BE2C (cell line): ENCODE measurements at regions not wholly inside any gene's neighbourhood (a gene's known extent, or its start where the extent isn't known, plus 50 kb on each side); places are given as distances from the start of the nearest gene placed in this dataset.

Experiments
- DNase-seq: peaks from one replicate; pipeline ENCODE4 v3.0.0-alpha.2; 2020
- H3K27me3 ChIP-seq: fragments of 250-450 bp; sonication (Bioruptor Pico); 2 replicates; pipeline ENCODE4 v1.5.1; 2020; ENCODE audit warnings: mild to moderate bottlenecking
- H3K36me3 ChIP-seq: fragments of 250-450 bp; sonication (Bioruptor Pico); 2 replicates; pipeline ENCODE4 v1.5.1; 2020; ENCODE audit warnings: mild to moderate bottlenecking
- H3K4me1 ChIP-seq: fragments of 250-450 bp; sonication (Bioruptor Pico); 2 replicates; pipeline ENCODE4 v1.5.1; 2020
- H3K4me3 ChIP-seq: 2 replicates; pipeline ENCODE4 v1.5.1; 2011; ENCODE audit warnings: low read depth, low read length
- H3K9me3 ChIP-seq: fragments of 250-450 bp; sonication (Bioruptor Pico); 2 replicates; pipeline ENCODE4 v1.5.1; 2020
- TF ChIP-seq, protein P1 (sequence below): IDR thresholded peaks from 2 replicates; pipeline ENCODE4 v1.5.1; 2012; ENCODE audit warnings: mild to moderate bottlenecking, low read depth, low read length

DNA sequence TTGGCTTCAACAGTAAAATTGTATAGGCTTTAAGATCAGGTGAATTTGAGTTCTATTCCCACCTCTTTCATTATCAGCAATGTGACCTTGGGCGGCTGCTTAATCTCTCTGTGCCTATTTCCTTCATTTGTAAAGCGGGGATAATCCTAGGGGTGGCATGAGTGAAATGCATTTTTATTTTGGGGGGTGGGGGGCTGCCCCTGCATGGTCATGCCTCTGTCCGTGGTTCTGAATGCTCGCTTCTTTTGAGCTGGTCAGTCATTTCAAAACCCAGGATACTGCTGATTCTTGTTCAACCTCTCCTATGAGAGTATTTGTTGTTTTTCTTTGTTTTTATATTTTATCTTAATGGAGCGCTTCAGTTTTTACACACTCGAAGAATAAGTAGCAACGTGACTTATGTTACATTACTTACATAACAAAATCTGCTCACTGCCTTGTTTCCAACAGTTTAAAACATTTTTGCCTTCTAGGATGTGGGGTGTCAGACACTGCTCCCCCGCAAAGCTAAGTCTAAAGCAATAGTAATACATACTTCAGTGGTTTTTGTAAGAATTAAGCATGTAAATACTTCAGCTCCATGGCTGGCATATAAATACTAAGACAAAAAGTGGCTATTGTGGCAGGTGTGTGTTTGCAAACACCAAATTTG, 152.6 kb upstream of the PELI1 start:
- DNase-seq, result no peak
- no peaks in the 10 kb centered on the region for H3K4me1 ChIP-seq
- TF ChIP-seq, protein P1, sequence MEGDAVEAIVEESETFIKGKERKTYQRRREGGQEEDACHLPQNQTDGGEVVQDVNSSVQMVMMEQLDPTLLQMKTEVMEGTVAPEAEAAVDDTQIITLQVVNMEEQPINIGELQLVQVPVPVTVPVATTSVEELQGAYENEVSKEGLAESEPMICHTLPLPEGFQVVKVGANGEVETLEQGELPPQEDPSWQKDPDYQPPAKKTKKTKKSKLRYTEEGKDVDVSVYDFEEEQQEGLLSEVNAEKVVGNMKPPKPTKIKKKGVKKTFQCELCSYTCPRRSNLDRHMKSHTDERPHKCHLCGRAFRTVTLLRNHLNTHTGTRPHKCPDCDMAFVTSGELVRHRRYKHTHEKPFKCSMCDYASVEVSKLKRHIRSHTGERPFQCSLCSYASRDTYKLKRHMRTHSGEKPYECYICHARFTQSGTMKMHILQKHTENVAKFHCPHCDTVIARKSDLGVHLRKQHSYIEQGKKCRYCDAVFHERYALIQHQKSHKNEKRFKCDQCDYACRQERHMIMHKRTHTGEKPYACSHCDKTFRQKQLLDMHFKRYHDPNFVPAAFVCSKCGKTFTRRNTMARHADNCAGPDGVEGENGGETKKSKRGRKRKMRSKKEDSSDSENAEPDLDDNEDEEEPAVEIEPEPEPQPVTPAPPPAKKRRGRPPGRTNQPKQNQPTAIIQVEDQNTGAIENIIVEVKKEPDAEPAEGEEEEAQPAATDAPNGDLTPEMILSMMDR, result no peak

DNA sequence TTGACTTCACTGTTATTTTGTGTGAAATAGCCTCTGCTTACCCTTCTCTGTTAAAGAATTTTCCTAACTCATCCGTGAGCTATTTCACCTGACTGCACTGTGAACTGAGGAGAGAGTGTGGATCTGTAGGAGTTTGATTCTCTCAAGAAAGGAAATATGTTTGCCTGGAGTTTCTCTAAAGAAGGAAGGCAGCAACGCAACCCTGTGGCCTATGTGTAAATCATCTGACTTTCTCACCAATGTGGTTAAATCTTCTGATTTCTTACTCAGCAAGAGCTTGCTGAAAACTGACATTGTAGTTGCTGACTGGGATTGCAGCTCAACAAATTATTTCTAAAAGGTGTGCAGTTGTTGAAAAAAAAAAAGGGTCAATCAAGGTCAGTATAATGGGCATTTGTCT, 153.9 kb upstream of the PELI1 start:
- no peaks in the 10 kb centered on the region for H3K27me3 ChIP-seq
- no peak overlapping the region for H3K4me3 ChIP-seq
- TF ChIP-seq, protein P1, result no peak
- DNase-seq, result no peak
- H3K36me3 ChIP-seq, result no peaks in the 10 kb centered on the region
- no peaks in the 10 kb centered on the region for H3K4me1 ChIP-seq
- H3K9me3 ChIP-seq, result no peaks in the 10 kb centered on the region

More for the DNA sequence above, 152.6 kb upstream of the PELI1 start:
- no peak overlapping the region for H3K4me3 ChIP-seq
- no peaks in the 10 kb centered on the region for H3K9me3 ChIP-seq
- no peaks in the 10 kb centered on the region for H3K36me3 ChIP-seq
- no peaks in the 10 kb centered on the region for H3K27me3 ChIP-seq

DNA sequence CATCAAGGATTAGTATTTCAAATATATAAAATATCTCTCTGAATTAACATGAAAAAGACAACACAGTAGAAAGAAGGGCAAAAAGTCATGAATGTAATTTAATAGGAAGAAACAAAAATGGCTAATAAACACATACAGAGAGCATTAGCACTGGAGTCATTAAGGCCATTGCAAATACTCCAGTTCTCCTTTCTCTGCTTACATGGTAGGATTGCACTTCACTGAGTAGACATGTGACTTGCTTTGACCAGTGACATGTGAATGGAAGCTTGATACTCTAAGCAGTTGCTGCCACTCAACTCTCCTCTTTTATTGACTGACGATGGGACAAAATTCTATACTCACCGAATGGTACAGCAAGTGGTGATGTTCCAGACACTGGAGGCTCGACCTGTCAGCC, 153.9 kb upstream of the LGALSL start:
- Histone ChIP-seq H3K36me3 (no peaks in the 10 kb centered on the region), H3K27me3 (no peaks in the 10 kb centered on the region), H3K4me1 (no peaks in the 10 kb centered on the region), H3K9me3 (no peaks in the 10 kb centered on the region), H3K4me3 (no peak overlapping the region)
- no peak for DNase-seq
- TF ChIP-seq, protein P1, result no peak

DNA sequence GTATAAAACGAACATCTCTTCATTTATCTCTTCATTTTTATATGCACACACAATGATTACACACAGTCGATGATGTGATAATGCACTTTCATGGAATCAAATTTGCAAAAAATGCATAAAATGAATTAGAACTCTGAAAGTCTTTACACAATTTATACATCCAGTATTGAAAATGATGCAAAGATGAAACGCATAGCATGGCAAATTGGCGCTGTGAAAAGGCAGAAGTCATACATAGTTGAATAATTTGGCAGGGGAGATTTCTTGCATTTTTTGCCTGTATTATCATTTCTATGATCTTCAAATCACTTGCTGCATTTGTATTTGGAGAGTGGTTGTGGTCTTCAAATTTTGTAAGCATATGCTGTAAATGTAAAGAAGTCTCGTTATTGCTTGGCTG, 150.7 kb upstream of the LGALSL start:
- Histone ChIP-seq H3K27me3 (no peaks in the 10 kb centered on the region), H3K4me1 (no peaks in the 10 kb centered on the region), H3K4me3 (no peak overlapping the region), H3K9me3 (no peaks in the 10 kb centered on the region), H3K36me3 (no peaks in the 10 kb centered on the region)
- TF ChIP-seq, protein P1, result no peak
- DNase-seq, result no peak

DNA sequence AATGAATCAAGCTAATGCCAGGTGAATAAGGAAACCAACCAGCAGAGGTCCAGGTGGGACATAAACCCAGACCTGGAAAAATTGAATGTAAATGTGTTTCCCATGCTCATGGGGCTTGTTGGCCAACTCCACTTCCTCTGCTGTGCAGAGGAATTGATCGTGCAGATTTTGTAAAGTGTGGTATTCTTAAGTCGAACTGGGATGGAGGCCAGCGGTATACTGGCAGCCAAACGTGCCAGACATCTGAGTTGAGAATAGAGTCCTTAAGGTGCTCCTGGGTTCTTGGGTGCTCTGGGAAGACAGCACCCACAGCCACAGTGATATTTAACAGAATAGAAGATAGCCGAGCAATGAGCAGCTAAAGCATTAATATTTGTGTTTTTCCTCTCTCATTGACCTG, 146.5 kb upstream of the LGALSL start:
- H3K4me3 ChIP-seq, result no peak overlapping the region
- H3K4me1 ChIP-seq, result no peaks in the 10 kb centered on the region
- H3K27me3 ChIP-seq, result no peaks in the 10 kb centered on the region
- H3K36me3 ChIP-seq, result no peaks in the 10 kb centered on the region
- H3K9me3 ChIP-seq, result no peaks in the 10 kb centered on the region
- TF ChIP-seq, protein P1, result no peak
- no peak for DNase-seq

DNA sequence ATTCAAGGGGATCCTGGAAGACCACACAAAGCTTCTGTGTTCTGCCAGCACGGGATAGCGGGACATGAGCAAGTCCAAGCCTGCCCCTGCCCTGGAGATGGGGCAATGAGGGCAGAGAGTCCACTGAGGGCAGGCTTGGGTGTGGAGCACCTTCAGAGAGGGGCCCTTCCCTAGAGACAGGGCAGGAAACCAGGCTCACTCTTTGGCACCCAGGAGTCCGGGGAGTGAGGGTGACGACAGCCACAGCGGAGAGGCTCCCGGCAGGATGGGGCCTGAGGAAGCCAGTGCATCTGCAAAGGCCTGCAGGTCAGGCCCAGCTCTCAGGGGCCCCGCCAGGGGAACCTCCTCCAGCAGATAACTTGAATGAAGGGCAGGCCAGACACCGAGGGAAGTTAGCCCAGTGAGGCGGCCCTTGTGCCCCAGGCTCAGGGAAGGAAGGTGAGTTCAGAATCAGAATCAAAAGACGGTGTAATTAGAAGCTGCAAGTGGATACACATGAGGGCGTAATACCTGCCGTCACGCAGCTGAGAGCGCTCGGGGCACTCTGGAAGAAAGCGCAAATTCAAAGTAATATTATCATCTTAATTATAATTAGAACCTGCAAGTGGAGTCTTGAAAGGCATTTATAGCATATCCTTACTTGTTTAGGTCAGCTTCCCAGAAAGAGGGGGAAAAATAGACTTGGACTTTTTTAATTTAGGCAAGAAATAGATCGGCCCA, 142.6 kb upstream of the LGALSL start:
- Histone ChIP-seq H3K4me3 (no peak overlapping the region), H3K9me3 (no peaks in the 10 kb centered on the region), H3K27me3 (no peaks in the 10 kb centered on the region), H3K4me1 (no peaks in the 10 kb centered on the region), H3K36me3 (no peaks in the 10 kb centered on the region)
- no peak for DNase-seq
- TF ChIP-seq, protein P1, result no peak
